GM18907 (cell line): ENCODE measurements at regions not wholly inside any gene's neighbourhood (a gene's known extent, or its start where the extent isn't known, plus 50 kb on each side); places are given as distances from the start of the nearest gene placed in this dataset.
"Not testable (repeated sequence)": the region's sequence is repeated elsewhere in the genome, so short reads cannot be mapped to it uniquely, and the experiment has no call there.

Source experiments
- ATAC-seq: cut with Tn5 transposase; IDR thresholded peaks from one replicate; pipeline ENCODE4 v1.9.1; 2021; ENCODE audit warnings: mild to moderate bottlenecking, moderate library complexity; ENCODE audit not compliant: unreplicated experiment

DNA sequence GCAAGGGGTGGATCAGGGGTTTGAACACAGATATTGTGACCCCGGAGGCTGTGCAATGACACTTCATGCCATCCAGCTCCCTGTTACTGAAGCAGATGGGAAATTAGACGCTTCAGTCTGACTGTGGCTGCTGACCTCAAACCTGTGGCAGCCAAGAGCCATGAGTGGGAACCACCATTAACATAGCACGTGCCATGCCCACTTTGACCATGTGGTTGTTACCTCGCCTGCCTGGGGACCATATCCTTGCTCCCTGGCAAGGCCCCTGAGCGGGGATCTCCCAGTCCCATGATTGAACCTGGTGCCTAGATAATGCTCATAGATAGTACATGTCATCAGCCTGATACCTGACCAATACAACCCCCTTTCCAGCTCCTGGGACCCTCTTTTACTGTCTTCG is 68.9 kb downstream of the CYP26B1 start:
- ATAC-seq: no peak

DNA sequence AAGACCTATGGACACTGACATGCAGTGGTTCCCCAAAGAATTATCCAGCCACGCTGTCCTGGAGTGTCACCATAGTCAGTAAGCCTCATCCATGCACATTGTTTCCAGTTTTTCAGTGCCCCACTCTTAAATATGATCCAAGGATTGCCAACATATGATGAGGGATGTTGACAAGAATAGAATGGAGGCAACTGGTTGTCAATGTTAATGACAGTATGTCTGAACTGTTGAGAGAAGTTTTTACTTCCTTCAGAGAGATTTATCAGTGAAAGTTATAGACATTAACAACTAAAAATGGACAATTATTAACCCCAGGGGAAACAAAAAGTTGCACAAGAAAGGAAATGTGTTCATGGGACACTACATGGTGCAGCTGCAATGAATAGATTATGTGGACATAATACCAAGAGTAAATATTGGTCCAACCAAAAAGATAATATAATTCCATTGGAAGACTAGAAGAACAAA is 69.9 kb downstream of the CYP26B1 start:
- no peak for ATAC-seq

DNA sequence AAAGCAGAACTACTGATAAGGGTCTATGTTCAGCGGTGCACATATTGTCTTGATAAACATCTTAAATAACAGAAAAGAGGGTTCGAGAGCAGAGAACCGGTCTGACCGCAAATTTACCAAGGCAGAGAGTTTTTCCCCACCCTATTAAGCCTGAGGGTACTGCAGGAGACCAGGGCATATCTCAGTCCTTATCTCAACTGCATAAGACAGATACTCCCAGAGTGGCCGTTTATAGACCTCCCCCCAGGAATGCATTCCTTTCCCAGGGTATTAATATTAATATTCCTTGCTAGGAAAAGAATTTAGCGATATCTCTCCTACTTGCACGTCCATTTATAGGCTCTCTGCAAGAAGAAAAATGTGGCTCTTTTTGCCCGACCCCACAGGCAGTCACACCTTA is 74.3 kb downstream of the CYP26B1 start:
- ATAC-seq: not testable (repeated sequence)

DNA sequence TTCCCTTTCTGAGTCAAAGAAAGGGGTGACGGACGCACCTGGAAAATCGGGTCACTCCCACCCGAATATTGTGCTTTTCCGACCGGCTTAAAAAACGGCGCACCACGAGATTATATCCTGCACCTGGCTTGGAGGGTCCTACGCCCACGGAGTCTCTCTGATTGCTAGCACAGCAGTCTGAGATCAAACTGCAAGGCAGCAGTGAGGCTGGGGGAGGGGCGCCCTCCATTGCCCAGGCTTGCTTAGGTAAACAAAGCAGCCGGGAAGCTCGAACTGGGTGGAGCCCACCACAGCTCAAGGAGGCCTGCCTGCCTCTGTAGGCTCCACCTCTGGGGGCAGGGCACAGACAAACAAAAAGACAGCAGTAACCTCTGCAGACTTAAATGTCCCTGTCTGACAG is 83.5 kb downstream of the CYP26B1 start:
- not testable (repeated sequence) for ATAC-seq

DNA sequence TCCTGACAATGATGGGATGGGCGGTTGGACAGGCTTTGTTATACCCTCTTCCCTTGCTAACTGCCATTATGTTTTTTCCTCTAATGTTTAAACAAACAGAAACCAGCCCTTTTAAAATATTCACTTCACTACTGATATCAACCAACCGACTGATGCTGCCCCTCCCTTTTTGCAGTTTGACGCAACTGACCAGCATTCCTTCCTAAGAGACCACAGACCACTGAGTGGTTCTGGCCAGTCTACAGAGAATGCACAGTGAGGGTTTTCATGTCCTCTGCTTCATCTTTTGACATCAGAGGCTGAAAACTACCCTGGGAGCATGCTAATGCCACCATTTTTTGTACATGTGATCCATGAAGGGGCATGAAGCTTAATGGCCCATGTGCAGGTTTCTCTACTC is 85.3 kb downstream of the CYP26B1 start:
- no peak for ATAC-seq

DNA sequence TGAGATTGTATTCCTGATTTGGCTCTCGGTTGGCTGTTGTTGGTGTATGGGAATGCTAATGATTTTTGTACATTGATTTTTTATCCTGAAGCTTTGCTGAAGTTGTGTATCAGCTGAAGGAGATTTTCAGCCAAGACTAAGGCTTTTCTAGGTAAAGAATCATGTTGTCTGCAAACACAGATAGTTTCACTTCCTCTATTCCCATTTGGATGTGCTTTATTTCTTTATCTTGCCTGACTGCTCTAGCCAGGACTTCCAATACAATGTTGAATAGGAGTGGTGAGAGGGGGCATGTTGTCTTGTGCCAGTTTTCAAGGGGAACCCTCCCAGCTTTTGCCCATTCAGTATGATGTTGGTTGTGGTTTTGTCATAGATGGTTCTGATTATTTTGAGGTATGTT is 90.4 kb downstream of the CYP26B1 start:
- ATAC-seq: no peak

DNA sequence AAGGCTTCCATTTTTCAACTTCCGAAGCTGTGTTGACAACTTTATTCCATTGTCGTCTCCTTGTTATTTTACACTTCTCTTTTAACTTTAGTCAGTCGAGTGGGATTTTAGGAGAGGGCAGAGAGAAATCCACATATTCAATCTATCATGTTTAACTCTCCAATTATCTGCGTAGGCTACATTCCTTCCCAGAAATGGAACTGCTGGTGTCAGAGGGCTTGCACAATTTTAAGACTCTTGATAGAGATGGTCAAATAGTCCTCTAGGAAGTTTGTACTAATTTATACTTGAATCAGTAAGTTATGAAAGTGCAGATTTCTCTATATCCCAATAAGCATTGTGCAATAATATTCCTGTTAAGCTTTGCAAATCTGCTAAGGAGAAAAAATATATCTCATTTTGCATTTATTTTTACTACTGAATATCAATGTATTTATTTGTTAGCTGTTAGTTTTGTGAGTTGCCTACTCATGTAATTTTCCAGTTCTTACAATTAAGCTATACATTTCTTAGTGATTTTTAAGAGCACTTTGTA is 95.6 kb downstream of the CYP26B1 start:
- no peak for ATAC-seq

DNA sequence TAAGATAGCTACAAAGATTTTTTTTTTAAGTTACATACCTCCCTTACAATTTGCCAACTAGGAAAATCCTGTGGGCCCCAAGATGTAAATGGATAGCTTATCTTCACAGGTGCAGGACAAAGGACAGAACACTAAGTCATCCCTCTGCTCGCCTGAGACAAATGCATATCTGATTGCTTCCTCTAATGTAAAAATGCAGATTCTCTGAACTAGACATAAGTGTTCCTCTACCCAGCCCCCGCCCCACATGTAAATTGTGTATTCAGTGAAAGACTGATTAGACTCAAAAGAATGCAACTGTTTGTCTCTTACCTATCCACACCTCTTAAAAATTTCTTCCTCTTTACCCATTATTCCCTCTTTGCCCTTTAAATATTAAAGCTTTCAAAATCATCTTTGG is 96.5 kb downstream of the CYP26B1 start:
- no peak for ATAC-seq

DNA sequence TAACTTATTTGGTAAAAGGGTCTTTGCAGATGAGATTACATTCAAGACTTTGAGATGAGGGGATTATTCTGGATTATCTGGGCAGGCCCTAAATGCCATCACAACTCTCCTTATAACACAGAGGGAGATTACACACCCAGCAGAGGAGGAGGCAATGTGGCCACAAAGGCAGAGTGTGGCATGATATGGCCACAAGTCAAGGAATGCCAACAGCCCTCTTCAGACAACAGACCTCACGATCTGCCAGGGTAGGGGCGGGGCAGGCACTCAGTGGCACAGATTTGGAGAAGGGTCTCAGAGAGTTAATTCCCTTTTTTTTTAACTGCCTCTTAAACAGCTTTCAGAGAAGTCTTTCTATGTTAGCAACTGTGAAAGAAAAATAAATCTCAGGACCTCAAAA is 96.9 kb downstream of the CYP26B1 start:
- ATAC-seq: no peak

DNA sequence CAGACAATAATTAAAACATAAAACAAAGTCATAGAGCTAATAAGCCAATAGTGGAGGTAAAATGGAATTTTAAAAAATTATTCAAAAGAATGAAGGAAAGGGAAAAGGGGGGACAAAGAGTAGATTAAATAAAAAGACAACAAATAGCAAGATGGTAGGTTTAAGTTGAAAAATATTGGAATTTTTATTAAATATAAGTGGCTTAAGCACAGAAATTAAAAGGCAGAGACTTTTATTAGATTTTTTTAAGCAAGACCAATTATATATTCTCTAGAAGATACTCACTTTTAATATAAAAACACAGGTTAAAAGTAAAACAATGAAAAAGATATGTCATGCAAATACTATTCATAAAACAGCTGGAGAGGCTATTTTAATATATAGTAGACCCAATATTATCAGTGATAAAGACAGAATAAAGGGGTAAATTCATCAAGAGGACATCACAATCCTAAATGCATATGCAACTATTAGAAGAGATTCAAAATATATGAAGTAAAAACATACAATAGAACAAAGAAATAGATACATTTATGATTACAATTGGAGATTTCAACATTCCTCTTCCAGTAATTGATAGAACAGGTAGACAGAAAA is 98.7 kb downstream of the CYP26B1 start:
- no peak for ATAC-seq

DNA sequence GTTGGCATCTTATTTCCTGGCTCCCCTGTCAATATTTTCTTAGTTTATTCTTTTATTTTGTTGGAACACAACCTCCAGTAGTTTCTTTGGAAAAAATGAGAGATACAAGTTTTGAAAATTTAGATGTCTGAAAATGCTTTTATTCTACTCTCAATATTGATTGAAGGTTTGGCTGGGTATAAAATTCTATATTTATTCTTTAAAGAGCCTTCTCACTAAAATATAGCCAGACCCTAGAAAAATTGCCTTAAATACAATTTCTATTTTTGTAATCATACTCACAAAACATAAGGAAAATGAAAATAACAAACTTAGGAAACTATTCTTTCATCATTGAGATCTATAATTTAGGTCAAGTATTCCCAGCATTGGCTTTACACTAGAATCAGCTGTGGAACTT is 103.7 kb downstream of the CYP26B1 start:
- ATAC-seq: no peak

DNA sequence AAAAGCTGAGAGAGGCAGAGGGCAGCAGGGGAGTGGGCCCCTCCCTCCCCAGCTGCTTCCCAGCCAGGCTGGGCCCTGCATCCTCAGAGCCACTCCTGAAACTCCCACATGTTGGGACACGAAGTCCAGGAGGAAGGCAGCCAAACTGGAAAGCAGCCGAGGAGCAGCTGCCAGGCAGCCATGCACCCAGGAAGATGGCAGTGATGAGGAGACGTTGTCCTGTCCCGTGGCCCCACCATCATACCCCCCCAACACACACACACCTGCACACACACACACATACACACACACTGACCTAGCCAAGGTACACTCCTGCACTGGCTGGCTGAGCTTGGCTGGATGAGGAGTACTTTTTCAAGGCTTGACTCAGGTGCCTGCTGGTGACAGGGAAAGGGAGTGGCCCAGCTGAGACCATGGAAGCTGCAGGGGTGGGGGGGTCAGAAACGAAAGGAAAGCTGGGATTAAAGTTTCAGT is 106.0 kb downstream of the CYP26B1 start:
- ATAC-seq: no peak

DNA sequence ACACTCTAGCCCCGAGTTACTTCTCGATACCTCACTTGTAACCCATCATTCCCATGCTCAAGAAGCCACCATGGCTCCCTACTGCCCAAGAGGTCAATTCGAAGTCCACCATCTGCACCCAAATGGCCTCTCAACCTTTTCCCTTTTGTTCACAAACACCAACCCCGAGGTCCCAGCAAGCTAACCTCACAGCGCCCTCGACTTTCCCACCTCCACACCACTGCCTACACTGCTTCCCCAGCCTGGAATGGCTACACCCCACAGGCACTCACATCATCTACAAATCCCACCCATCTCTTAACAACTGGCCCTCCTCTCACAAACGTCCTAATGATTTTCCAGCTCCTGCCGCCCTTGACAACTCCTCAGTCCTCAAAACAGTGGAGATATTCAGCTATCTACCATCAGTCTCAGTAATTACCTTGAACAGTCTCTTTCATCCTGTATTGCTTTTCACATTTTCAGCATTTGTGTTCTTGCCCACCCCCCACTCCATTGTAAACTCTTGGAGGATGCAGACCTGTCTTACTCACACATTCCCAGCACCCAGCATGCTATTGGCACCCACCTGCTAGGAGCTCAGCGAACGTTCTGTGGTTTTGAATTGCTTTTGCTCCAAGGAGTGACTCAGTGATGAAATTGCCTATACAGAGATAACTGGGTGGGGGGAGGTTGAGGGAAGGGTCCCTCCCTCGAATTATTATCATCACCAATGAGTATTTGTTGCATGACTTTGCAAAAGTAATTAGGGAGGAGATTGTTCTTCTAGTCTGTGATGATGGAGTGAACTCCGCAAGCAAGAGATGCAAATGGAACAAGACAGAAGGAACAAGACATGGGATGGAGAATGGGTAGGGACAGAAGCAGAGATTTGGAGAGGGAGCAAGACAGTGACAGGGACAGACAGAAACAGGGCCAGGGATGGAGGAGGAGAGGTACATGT is 106.8 kb downstream of the CYP26B1 start:
- ATAC-seq: no peak

DNA sequence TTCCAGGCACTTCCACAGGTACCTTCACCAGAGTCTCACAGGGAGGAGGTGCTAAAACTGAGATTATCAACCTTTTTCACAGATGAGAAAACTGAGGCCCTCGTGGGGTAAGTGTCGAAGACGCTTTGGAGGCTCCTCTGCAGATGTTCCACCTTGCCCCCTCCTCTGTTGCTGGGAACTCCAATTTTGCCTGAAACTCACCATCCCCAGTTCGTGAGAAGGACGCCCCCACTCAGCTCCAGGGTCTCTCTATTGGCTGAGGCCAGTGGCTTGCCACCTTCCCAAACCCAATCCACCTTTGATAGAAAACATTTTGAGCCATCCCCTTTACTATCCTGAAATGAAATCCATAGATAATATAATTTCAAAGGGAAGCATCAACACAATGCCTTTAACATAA is 109.1 kb downstream of the CYP26B1 start:
- ATAC-seq: no peak

DNA sequence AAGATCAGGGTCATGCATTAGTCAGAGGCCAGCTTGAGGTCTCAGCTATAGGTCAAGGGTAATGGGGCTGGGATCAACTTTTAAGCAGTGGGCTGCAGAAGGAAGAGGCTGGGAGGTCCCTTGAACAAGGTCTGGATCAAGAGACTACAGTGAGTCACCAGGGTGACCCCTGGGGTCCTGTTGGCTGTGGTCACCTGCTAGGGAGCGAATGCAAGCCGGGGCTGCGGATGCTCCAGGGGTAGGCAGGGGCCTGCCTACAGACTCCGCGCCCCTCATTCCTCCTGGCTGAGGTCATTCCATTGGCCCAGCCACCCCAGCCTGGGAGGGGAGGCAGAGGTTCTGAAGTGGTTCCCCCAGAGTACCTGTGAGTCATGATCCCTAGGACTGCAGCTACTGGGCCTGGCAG is 110.4 kb downstream of the CYP26B1 start:
- ATAC-seq: no peak

DNA sequence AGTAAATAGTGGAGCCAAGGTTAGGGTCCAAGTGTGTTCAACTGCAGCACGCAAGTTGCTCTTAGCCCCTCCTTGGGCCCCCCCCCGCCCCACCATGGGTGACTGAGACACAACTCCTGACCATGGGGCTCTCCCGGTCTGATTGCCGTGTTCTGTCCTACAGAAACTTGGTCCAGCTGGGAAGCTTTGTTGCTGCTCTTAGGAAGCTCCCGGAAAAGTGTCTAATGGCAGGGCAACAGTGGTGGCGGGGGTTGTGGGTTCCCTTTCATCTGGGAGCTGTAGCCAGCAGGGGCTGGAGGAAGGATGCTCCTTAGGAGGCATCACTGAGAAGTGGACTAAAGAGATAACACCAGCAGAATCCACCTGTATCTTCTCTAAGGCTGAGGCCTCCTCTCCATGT is 111.1 kb downstream of the CYP26B1 start:
- ATAC-seq: no peak

DNA sequence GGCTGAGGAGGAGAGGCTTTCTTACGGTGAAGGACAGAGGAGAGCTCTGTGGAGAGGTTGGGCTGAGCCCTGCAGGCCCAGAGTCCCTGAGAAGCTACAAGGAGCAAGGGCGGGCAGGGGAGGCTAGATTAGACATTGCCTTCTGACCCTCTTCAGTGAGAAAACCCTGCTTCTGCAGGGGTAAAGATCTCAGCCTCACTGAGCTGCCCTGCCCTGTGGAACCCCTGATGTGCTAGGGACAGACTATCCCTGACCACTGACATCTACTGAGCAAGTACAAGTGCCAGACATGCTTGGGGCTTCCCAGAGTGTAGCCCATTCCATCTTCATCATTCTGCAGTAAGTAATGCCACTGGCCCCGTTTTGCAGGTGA is 111.5 kb downstream of the CYP26B1 start:
- ATAC-seq: no peak

DNA sequence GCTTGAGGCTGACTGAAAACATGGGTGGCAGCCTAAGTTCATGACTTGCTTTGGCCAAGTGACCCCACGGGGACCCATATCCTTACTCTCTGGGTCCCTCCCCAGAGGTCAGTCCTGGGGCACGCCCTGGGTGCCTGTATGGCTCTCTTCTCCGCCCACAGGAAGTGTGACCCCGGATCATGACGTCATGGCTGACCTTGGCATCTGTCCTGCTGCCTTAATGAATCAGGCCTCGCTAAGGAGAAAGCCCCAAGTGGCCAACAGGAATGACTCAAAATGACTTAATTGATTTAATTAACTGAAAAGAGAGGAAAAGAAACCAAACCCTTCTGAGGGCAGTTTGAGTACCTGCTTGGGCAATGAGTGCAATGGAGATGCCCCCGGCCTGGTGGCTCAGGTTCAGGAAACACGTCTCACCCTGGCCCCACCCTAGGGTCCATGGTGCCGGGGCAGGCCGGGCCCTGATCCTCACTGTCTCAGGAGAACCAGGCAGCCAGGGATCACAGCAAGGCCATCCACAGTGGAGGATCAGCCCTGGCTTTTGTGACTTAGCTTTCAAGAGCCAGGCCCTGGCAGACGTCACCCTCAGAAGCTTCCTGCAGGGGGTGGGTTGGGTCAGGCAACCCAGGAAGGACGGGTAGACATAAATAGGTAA is 112.0 kb downstream of the CYP26B1 start:
- ATAC-seq: no peak

DNA sequence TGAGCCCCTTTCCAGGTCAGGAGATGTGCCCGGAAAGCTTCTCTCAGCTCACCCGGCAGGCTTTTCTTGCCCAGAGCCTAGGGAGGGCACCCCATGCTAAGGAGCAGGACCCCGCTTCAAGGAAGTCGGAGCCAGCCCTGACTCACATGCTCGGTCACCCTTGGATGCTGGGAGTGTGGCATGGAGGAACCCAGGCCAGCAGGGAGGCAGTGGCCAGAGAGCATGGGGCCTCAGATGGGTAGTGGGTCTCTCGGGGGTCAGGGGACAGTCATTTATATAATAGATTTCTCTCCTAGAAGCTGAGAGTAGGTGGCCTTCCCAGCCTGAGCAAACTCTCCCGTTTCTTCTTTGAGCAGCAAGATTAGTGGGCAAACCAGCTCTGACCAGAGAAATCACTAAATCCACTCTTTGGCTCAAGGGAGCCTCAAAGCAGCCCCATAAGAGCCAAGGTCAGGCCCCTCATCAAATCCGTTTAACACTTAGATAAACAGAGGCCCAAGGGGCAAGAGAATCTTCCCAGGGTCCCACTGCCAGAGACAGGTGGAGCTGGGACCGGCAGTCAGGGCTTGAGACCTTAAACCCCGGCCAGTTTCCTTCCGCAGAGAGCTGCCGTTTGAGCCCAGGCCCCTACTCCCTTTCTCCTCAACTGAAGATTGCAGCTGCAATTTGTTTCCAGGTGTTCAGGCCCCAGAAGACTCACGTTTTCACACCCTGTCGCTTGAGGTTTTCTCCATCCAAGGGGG is 113.1 kb downstream of the CYP26B1 start:
- ATAC-seq: no peak

DNA sequence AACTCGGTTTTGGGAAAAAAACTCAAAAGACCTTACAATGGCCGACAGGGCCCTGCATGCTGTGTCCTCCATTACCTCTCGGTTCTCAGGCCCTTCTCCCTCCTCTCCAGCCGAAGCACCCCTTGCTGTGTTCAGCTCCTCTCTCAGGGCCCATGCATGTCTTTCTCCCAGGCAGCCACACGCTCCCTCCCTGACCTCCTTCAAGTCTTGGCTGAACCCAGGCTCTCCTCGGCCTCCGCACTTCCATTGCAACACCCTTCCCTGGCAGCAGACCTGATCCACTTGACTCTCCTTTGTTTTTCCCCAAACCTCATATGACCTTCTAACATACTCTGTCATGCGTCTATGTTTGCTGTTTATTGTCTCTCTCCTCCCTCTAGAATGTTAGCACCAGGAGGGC is 114.0 kb downstream of the CYP26B1 start:
- no peak for ATAC-seq
